Right kidney (tissue), 1 donor: ENCODE measurements at regions not wholly inside any gene's neighbourhood (a gene's known extent, or its start where the extent isn't known, plus 50 kb on each side); places are given as distances from the start of the nearest gene placed in this dataset.
"Not testable (repeated sequence)": the region's sequence is repeated elsewhere in the genome, so short reads cannot be mapped to it uniquely, and the experiment has no call there.

Source experiments
- DNase-seq: peaks from one replicate; pipeline ENCODE4 v3.0.0-alpha.2; 2016

- no peak for DNase-seq
These were observed 57.6 kb downstream of the JRKL start for GRCh38 chr11:96447208-96448110.

- no peak for DNase-seq
These were observed 58.4 kb downstream of the JRKL start for GRCh38 chr11:96448225-96448624.

- no peak for DNase-seq
These were observed 66.3 kb downstream of the JRKL start for GRCh38 chr11:96456111-96456510.

GRCh38 chr11:96459751-96460150 is 69.9 kb downstream of the JRKL start:
- DNase-seq: no peak

- no peak for DNase-seq
These were observed 72.1 kb downstream of the JRKL start for GRCh38 chr11:96461871-96462270.

- peak; percentile 29 for DNase-seq
These were observed 75.0 kb downstream of the JRKL start for GRCh38 chr11:96464700-96465307.

GRCh38 chr11:96465512-96465911 is 75.7 kb downstream of the JRKL start:
- DNase-seq: no peak

- DNase-seq: no peak
These were observed 76.8 kb downstream of the JRKL start for GRCh38 chr11:96466607-96467006.

- DNase-seq: no peak
These were observed 80.0 kb downstream of the JRKL start for GRCh38 chr11:96469776-96470175.

- no peak for DNase-seq
These were observed 80.7 kb downstream of the JRKL start for GRCh38 chr11:96470521-96470920.

- DNase-seq: no peak
These were observed 82.3 kb downstream of the JRKL start for GRCh38 chr11:96472085-96472484.

- DNase-seq: no peak
These were observed 84.5 kb downstream of the JRKL start for GRCh38 chr11:96474263-96474662.

GRCh38 chr11:96481204-96481603 is 91.4 kb downstream of the JRKL start:
- DNase-seq: no peak

- no peak for DNase-seq
These were observed 92.0 kb downstream of the JRKL start for GRCh38 chr11:96481771-96482170.

- DNase-seq: no peak
These were observed 92.4 kb downstream of the JRKL start for GRCh38 chr11:96482193-96482592.

- DNase-seq: no peak
These were observed 93.7 kb downstream of the JRKL start for GRCh38 chr11:96483374-96483955.

GRCh38 chr11:96484361-96484760 is 94.5 kb downstream of the JRKL start:
- DNase-seq: no peak

- DNase-seq: peak; percentile 42
These were observed 97.2 kb downstream of the JRKL start for GRCh38 chr11:96486890-96487611.

- DNase-seq: not testable (repeated sequence)
These were observed 99.1 kb downstream of the JRKL start for GRCh38 chr11:96488911-96489310.

- no peak for DNase-seq
These were observed 110.6 kb downstream of the JRKL start for GRCh38 chr11:96500440-96500839.

GRCh38 chr11:96506041-96506440 is 116.2 kb downstream of the JRKL start:
- DNase-seq: no peak

- DNase-seq: no peak
These were observed 117.1 kb downstream of the JRKL start for GRCh38 chr11:96506953-96507354.

- no peak for DNase-seq
These were observed 119.0 kb downstream of the JRKL start for GRCh38 chr11:96508861-96509260.
